ENCODE measurements at regions not wholly inside any gene's neighbourhood (a gene's known extent, or its start where the extent isn't known, plus 50 kb on each side); places are given as distances from the start of the nearest gene placed in this dataset.

GRCh38 chr4:138869631-138870030 is 145.9 kb upstream of the NOCT start:
- no peak for TF ChIP-seq FOXM1 (IDR thresholded peaks at IDR 0.05; ENCODE audit: borderline replicate concordance)
- no peak for TF ChIP-seq HDGF (IDR thresholded peaks at IDR 0.05; ENCODE audit: borderline replicate concordance)
- no peak for TF ChIP-seq ZNF384 (IDR thresholded peaks at IDR 0.05)
- TF ChIP-seq FOXK2 (IDR thresholded peaks at IDR 0.05): no peak
- no peak for TF ChIP-seq ARNT (IDR thresholded peaks at IDR 0.05)
- no peak for TF ChIP-seq BHLHE40 (IDR thresholded peaks at IDR 0.05; ENCODE audit: borderline replicate concordance)
- TF ChIP-seq L3MBTL2 (conservative IDR thresholded peaks at IDR 0.05): no peak

All from HEK293T (cell line).